ENCODE measurements at regions not wholly inside any gene's neighbourhood (a gene's known extent, or its start where the extent isn't known, plus 50 kb on each side); places are given as distances from the start of the nearest gene placed in this dataset.
"Not testable (repeated sequence)": the region's sequence is repeated elsewhere in the genome, so short reads cannot be mapped to it uniquely, and the experiment has no call there.

DNA sequence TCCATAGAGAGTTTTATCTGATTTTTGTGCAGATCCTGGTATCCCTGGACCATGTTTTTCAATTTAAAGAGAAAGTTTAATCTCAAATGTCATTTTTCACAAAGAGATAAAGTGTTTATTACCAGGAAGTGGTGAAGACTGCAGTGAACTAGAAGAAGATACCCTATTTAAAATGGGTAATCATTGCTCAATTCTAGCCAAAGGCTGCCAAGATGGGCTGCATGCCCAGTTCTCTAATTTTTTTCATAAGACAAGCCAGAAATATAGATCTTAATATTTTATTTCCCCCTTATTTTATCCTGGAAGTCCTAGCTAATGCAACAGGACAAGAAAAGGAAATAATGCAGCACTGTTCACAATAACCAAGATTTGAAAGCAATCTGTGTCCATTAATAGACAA, 343.5 kb downstream of the PCNX1 start:
- DNase-seq (ENCODE audit: low read depth): no peak
- TF ChIP-seq, protein P1, sequence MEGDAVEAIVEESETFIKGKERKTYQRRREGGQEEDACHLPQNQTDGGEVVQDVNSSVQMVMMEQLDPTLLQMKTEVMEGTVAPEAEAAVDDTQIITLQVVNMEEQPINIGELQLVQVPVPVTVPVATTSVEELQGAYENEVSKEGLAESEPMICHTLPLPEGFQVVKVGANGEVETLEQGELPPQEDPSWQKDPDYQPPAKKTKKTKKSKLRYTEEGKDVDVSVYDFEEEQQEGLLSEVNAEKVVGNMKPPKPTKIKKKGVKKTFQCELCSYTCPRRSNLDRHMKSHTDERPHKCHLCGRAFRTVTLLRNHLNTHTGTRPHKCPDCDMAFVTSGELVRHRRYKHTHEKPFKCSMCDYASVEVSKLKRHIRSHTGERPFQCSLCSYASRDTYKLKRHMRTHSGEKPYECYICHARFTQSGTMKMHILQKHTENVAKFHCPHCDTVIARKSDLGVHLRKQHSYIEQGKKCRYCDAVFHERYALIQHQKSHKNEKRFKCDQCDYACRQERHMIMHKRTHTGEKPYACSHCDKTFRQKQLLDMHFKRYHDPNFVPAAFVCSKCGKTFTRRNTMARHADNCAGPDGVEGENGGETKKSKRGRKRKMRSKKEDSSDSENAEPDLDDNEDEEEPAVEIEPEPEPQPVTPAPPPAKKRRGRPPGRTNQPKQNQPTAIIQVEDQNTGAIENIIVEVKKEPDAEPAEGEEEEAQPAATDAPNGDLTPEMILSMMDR (conservative IDR thresholded peaks at IDR 0.05; ENCODE audit: control insufficient read depth, insufficient read depth, low read depth, low read length): no peak
- H3K4me3 ChIP-seq (ENCODE audit: control insufficient read depth, low read depth, low read length): no peak overlapping the region

DNA sequence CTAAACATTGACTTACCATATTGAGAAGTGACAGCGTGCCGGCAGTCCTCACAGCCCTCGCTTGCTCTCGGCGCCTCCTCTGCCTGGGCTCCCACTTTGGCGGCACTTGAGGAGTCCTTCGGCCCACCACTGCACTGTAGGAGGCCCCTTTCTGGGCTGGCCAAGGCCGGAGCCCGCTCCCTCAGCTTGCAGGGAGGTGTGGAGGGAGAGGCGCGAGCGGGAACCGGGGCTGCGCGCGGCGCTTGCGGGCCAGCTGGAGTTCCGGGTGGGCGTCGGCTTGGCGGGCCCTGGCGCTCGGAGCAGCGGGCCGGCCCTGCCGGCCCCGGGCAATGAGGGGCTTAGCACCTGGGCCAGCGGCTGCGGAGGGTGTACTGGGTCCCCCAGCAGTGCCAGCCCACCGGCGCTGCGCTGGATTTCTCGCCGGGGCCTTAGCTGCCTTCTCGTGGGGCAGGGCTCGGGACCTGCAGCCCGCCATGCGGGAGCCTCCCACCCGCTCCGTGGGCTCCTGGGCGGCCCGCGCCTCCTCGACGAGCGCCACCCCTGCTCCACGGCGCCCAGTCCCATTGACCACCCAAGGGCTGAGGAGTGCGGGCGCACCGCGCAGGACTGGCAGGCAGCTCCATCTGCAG, 346.9 kb downstream of the PCNX1 start:
- DNase-seq (ENCODE audit: low read depth); H3K4me3 ChIP-seq (ENCODE audit: control insufficient read depth, low read depth, low read length): not testable (repeated sequence)

DNA sequence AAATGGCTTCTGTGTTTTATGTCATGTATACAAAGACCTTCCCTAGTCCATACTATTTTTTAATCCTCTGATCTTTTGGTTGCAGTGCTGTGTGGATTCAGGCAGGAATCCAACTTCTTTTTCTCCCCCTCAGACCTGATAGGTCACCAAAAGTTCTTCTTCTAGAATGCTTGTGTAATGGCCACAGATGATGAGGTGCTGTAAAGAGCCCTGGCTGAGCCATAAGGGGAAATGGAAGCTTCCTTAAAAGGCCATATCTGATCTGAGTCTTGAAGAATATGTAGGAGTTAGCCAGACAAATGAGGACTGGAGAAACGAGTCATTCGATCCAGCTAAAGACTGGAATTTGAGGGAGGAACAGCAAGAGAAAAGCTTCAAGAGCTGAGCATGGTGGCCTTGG, 353.9 kb downstream of the PCNX1 start:
- DNase-seq (ENCODE audit: low read depth): no peak
- TF ChIP-seq, protein P1 (conservative IDR thresholded peaks at IDR 0.05; ENCODE audit: control insufficient read depth, insufficient read depth, low read depth, low read length): no peak
- H3K4me3 ChIP-seq (ENCODE audit: control insufficient read depth, low read depth, low read length): no peak overlapping the region

DNA sequence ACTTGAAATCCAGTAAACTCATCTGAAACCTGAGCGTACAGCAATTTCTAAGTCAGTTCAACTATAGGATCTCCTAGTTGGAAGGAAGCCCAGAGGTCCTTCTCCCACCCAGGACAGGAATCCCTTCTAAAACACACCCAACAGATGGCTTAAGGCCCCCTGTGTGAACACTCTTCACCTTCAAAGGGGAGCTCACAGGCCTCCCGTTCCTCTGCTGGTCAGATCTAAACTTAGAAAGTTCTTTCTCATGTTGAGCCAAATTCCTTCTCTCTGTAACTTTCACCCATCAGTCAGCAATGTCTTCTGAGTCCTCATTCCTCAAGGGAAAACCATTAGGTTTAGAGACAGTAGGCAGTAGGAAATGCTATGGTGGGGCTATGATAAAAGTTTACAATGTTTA, 355.2 kb downstream of the PCNX1 start:
- TF ChIP-seq, protein P1 (conservative IDR thresholded peaks at IDR 0.05; ENCODE audit: control insufficient read depth, insufficient read depth, low read depth, low read length): no peak
- no peak overlapping the region for H3K4me3 ChIP-seq (ENCODE audit: control insufficient read depth, low read depth, low read length)
- no peak for DNase-seq (ENCODE audit: low read depth)

DNA sequence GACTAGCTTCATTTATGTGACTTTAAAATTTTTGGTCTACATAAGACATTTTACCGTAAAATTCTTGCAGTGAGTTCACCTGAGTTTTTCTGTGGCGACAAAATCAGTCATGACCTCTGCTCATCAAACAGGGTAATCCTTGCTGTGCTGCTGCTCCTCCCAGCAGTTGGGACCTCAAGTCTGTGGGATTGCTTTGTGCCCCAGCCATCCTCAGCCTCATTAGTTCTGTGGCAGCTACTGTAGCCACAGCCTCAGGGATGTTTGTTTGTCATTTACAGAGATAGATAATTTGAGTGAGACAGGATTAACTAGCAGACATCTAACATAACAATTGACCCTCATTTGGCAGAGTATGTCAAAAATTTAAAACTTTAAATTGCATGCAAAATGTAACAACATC, 357.0 kb downstream of the PCNX1 start:
- TF ChIP-seq, protein P1 (conservative IDR thresholded peaks at IDR 0.05; ENCODE audit: control insufficient read depth, insufficient read depth, low read depth, low read length): no peak
- DNase-seq (ENCODE audit: low read depth): no peak
- no peak overlapping the region for H3K4me3 ChIP-seq (ENCODE audit: control insufficient read depth, low read depth, low read length)

DNA sequence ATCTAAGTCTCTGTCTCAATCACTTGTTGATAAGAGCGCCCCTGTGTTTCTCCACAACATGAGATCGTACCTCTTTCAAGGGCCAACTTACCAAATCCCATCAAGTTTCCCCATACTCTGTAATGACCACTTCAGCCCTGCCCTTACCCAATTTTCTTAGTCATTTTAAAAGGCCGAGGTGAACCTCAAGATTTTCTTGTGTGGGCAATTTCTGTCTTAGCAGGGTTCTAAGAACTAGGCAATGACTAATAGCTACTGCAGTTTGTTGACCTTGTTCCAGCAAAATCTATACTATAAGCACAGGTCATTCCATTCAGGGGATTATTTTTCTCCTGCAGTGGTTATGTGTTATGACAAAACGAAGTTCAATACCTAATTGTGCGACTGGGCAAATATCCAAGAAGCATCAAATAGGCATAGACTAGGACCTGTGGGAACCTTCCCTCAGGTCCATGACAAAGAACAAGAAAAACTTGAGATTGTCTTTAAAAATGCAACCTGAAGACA, 359.8 kb downstream of the PCNX1 start:
- peak; percentile 52 for DNase-seq (ENCODE audit: low read depth)
- H3K4me3 ChIP-seq (ENCODE audit: control insufficient read depth, low read depth, low read length): no peak overlapping the region
- TF ChIP-seq, protein P1 (conservative IDR thresholded peaks at IDR 0.05; ENCODE audit: control insufficient read depth, insufficient read depth, low read depth, low read length): no peak

DNA sequence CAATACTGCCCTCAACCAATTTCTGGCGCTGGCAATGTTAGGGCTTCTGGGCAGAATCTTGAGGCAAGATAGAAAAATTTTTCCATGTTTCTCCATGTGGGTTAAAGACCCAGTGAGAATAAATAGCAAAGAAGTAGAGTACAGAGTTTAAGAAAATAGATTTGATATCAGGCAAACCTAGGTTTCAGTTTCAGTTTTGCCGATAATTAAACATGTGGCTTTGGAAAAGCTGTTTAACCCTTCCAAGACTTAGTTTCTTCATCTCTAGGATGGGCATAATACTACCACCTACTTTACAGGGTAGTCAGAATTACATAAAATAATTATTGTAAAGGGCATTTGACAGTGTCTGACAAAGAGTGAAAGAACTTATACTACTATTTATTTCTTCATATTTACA, 360.4 kb downstream of the PCNX1 start:
- H3K4me3 ChIP-seq (ENCODE audit: control insufficient read depth, low read depth, low read length): no peak overlapping the region
- TF ChIP-seq, protein P1 (conservative IDR thresholded peaks at IDR 0.05; ENCODE audit: control insufficient read depth, insufficient read depth, low read depth, low read length): no peak
- peak; percentile 19 for DNase-seq (ENCODE audit: low read depth)

Data from fibroblast of mammary gland (primary cell).